ENCODE measurements at regions not wholly inside any gene's neighbourhood (a gene's known extent, or its start where the extent isn't known, plus 50 kb on each side); places are given as distances from the start of the nearest gene placed in this dataset.

DNA sequence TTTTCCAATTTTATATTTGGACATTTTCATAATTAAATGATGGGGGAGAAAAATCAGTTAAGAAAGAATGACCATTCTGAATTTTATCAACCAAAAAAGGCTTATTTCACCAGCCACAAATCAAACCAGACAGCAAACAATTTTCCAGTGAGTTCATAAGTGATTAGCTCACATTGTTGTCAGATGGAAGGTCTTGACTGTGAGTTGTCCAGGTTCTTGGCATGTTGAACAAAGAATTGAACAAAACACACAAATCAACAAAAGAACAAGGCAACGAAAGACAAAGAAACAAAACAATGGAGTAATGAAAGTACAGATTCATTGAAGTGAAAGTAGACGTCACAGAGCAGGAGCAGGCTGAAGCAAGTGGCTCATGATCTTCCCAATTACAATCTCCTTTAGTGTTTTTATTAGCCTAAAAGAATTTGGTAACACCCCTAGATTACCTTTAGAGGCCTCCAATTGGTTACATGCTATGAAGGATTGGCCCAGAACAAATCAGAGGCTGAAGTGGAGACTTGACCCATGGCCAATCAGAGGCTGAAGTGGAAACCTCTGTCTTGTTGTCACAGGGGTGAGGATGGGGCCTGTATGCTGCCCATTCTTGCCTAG, 248.7 kb downstream of the NEBL start (continued):
- no peak for TF ChIP-seq PRRX2 (CRISPR knock-in tag; IDR thresholded peaks at IDR 0.05)
- no peak for TF ChIP-seq MXD4 (CRISPR knock-in tag; IDR thresholded peaks at IDR 0.05; ENCODE audit: borderline replicate concordance)
- no peak for TF ChIP-seq AFF4 (CRISPR knock-in tag; IDR thresholded peaks at IDR 0.05; ENCODE audit: borderline replicate concordance)

DNA sequence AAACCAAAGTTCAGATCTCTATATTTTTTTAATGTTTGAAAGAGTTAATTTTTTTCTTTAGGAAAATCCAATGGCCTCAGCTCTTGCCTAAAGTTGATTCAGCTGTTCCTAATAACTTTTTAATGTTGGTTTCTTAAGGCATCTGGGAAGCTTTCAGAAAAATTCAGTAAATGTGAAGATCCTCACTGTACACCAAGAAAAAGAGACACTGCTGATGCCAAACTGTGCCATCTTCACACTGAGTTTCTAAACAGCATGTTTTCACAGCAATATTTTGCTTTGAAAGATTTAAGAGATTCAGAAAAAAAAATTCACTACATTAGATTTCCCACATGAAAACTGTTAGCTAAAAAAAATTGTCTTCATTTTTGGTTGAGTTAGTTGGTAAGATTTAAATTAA, 249.4 kb downstream of the NEBL start:
- ChIA-PET POLR2A (no interaction called here), CTCF (no interaction called here)
- DNase-seq (ENCODE audit: low spot score) (no peak), ATAC-seq (no peak)
- Mint-ChIP-seq H3K4me1 (peaks cover 9% of the 10 kb centered on the region), H3K9me3 (peaks cover 10% of the 10 kb centered on the region), H3K27me3 (ENCODE audit: low read depth) (no peaks in the 10 kb centered on the region), H3K27ac (no peak overlapping the region), H3K4me3 (no peak overlapping the region), H3K36me3 (peaks cover 5% of the 10 kb centered on the region; the same call in 1 of the 2 replicates)
- no peak for TF ChIP-seq CREM (CRISPR knock-in tag; IDR thresholded peaks at IDR 0.05)
- TF ChIP-seq ZNF425 (CRISPR knock-in tag; conservative IDR thresholded peaks at IDR 0.05), result no peak
- no peak for TF ChIP-seq NFATC4 (CRISPR knock-in tag; IDR thresholded peaks at IDR 0.05)
- TF ChIP-seq FOXP1 (CRISPR knock-in tag; IDR thresholded peaks at IDR 0.05; ENCODE audit: borderline replicate concordance), result no peak
- no peak for TF ChIP-seq ERG (CRISPR knock-in tag; IDR thresholded peaks at IDR 0.05)
- no peak for TF ChIP-seq E2F5 (CRISPR knock-in tag; IDR thresholded peaks at IDR 0.05)
- no peak for TF ChIP-seq NFE2L1 (CRISPR knock-in tag; IDR thresholded peaks at IDR 0.05)

DNA sequence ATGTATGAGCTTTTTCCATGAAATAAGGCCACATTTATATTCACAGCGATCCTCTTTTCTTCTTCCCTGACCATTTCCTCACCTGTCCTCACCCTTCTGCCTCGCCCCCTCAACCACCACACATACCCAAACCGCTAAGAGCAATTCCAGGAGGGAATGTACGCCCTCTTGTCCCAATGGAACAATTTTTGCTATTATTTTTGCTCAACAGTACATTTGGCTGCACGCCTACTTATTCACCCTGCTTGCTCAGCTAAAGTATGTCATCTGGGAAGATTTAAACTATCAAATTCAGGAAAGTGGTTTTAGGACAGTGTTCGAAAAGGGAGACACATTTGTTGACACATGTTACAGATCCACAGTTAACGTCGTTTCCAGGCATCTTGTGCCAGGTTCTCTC, 252.7 kb downstream of the NEBL start:
- CTCF ChIA-PET, result no interaction called here
- Mint-ChIP-seq H3K4me1 (no peaks in the 10 kb centered on the region), H3K4me3 (no peak overlapping the region), H3K36me3 (no peaks in the 10 kb centered on the region), H3K27me3 (ENCODE audit: low read depth) (no peaks in the 10 kb centered on the region), H3K27ac (no peak overlapping the region), H3K9me3 (no peaks in the 10 kb centered on the region)
- POLR2A ChIA-PET, result no interaction called here
- ATAC-seq (no peak), DNase-seq (ENCODE audit: low spot score) (no peak)
- TF ChIP-seq, protein P1, sequence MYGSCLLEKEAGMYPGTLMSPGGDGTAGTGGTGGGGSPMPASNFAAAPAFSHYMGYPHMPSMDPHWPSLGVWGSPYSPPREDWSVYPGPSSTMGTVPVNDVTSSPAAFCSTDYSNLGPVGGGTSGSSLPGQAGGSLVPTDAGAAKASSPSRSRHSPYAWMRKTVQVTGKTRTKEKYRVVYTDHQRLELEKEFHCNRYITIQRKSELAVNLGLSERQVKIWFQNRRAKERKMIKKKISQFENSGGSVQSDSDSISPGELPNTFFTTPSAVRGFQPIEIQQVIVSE (CRISPR knock-in tag; IDR thresholded peaks at IDR 0.05; ENCODE audit: borderline replicate concordance), result no peak
- TF ChIP-seq CTCF (IDR thresholded peaks at IDR 0.05) (no peak), ZNF416 (CRISPR knock-in tag; IDR thresholded peaks at IDR 0.05) (no peak), SOX15 (CRISPR knock-in tag; IDR thresholded peaks at IDR 0.05) (no peak), JAZF1 (CRISPR knock-in tag; IDR thresholded peaks at IDR 0.05) (no peak), OVOL2 (CRISPR knock-in tag; IDR thresholded peaks at IDR 0.05; ENCODE audit: borderline replicate concordance) (no peak), ZNF263 (CRISPR knock-in tag; IDR thresholded peaks at IDR 0.05; ENCODE audit: low read depth) (no peak)
- TF ChIP-seq, protein P2, sequence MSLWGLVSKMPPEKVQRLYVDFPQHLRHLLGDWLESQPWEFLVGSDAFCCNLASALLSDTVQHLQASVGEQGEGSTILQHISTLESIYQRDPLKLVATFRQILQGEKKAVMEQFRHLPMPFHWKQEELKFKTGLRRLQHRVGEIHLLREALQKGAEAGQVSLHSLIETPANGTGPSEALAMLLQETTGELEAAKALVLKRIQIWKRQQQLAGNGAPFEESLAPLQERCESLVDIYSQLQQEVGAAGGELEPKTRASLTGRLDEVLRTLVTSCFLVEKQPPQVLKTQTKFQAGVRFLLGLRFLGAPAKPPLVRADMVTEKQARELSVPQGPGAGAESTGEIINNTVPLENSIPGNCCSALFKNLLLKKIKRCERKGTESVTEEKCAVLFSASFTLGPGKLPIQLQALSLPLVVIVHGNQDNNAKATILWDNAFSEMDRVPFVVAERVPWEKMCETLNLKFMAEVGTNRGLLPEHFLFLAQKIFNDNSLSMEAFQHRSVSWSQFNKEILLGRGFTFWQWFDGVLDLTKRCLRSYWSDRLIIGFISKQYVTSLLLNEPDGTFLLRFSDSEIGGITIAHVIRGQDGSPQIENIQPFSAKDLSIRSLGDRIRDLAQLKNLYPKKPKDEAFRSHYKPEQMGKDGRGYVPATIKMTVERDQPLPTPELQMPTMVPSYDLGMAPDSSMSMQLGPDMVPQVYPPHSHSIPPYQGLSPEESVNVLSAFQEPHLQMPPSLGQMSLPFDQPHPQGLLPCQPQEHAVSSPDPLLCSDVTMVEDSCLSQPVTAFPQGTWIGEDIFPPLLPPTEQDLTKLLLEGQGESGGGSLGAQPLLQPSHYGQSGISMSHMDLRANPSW (CRISPR knock-in tag; conservative IDR thresholded peaks at IDR 0.05; ENCODE audit: low read depth), result no peak

Data from WTC11 (cell line).